BJ (cell line): ENCODE measurements at regions not wholly inside any gene's neighbourhood (a gene's known extent, or its start where the extent isn't known, plus 50 kb on each side); places are given as distances from the start of the nearest gene placed in this dataset.

Source experiments
- CTCF ChIA-PET: fragments of 350-600 bp; formaldehyde crosslinking; extraction: SDS; loops from one replicate; lab custom pipeline; 2021; ENCODE audit warnings: antibody characterized with exemption, inconsistent platforms; lab: Yijun Ruan, JAX
- POLR2A ChIA-PET: fragments of 300-600 bp; sonication (Branson Sonifier 250); formaldehyde crosslinking; extraction: SDS; loops from one replicate; lab custom pipeline; 2021; ENCODE audit warnings: antibody characterized with exemption; lab: Charles Lee
- DNase-seq: peaks from one replicate; pipeline ENCODE4 v3.0.0-alpha.2; 2011; ENCODE audit warnings: low read depth
- H3K27me3 ChIP-seq: 2 replicates; pipeline ENCODE4 v1.6.0; 2011; ENCODE audit warnings: low read length; ENCODE audit not compliant: control insufficient read depth, insufficient read depth
- H3K36me3 ChIP-seq: 2 replicates; pipeline ENCODE4 v1.5.1; 2011; ENCODE audit warnings: low read length; ENCODE audit not compliant: control insufficient read depth, insufficient read depth
- H3K4me3 ChIP-seq: 2 replicates; pipeline ENCODE4 v1.5.1; 2011; ENCODE audit warnings: low read depth, mild to moderate bottlenecking, control low read depth, low read length
- CTCF ChIP-seq: IDR thresholded peaks from 2 replicates; pipeline ENCODE4 v1.5.1; 2011; ENCODE audit warnings: low read depth, mild to moderate bottlenecking, control low read depth, inconsistent platforms, low read length, moderate library complexity; ENCODE audit not compliant: insufficient read depth

GRCh38 chr14:42965512-42965911, 1358.8 kb downstream of the LRFN5 start:
- CTCF ChIA-PET = no interaction called here
- H3K27me3 ChIP-seq = no peaks in the 10 kb centered on the region
- no peak for TF ChIP-seq CTCF
- no peak overlapping the region for H3K4me3 ChIP-seq
- H3K36me3 ChIP-seq = no peaks in the 10 kb centered on the region
- DNase-seq = no peak
- POLR2A ChIA-PET = no interaction called here

GRCh38 chr14:42961509-42961908, 1354.8 kb downstream of the LRFN5 start:
- no peaks in the 10 kb centered on the region for H3K27me3 ChIP-seq
- no peak for DNase-seq
- H3K4me3 ChIP-seq = no peak overlapping the region
- H3K36me3 ChIP-seq = no peaks in the 10 kb centered on the region
- ChIA-PET CTCF (no interaction called here), POLR2A (no interaction called here)
- TF ChIP-seq CTCF = no peak

GRCh38 chr14:42950363-42950762, 1343.7 kb downstream of the LRFN5 start:
- no peaks in the 10 kb centered on the region for H3K36me3 ChIP-seq
- no peak overlapping the region for H3K4me3 ChIP-seq

GRCh38 chr14:42947991-42948390, 1341.3 kb downstream of the LRFN5 start:
- CTCF ChIA-PET = no interaction called here
- Histone ChIP-seq H3K36me3 (no peaks in the 10 kb centered on the region), H3K27me3 (no peaks in the 10 kb centered on the region), H3K4me3 (no peak overlapping the region)
- POLR2A ChIA-PET = no interaction called here
- DNase-seq = no peak
- no peak for TF ChIP-seq CTCF

More at GRCh38 chr14:42950363-42950762, 1343.7 kb downstream of the LRFN5 start:
- CTCF ChIA-PET = no interaction called here
- DNase-seq = no peak
- TF ChIP-seq CTCF = no peak
- no peaks in the 10 kb centered on the region for H3K27me3 ChIP-seq
- POLR2A ChIA-PET = no interaction called here

- TF ChIP-seq CTCF = no peak
- POLR2A ChIA-PET = no interaction called here
- H3K36me3 ChIP-seq = no peaks in the 10 kb centered on the region
- DNase-seq = no peak
- no peaks in the 10 kb centered on the region for H3K27me3 ChIP-seq
- CTCF ChIA-PET = no interaction called here
- no peak overlapping the region for H3K4me3 ChIP-seq
These were observed 1337.6 kb downstream of the LRFN5 start for GRCh38 chr14:42944284-42944683.
